ENCODE measurements at regions not wholly inside any gene's neighbourhood (a gene's known extent, or its start where the extent isn't known, plus 50 kb on each side); places are given as distances from the start of the nearest gene placed in this dataset.

DNA sequence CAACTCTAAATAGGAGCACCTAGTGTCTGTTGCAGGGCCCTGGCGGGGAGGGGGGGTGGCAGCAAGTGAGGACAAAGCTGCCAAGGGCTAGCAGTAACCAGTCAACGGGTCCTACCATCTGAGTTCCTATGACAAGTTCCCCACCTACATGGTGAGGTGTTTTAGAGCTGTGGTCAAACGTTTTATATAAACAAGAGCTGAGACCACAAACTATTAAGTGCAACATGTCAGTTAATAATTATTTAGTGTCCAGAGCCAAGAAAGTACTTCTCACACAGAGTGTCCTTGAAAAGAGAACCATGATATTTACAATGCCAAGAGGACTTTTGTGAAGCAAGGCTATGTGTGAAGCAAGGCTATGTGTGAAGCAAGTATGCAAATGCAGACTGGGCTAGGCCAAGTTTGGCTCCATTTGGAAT is 434.7 kb downstream of the TNS3 start:
- no peak for DNase-seq (ENCODE audit: low spot score)

GRCh38 chr7:47145982-47146381 is 435.9 kb downstream of the TNS3 start:
- DNase-seq (ENCODE audit: low spot score), result no peak

GRCh38 chr7:47145186-47145725 is 436.7 kb downstream of the TNS3 start:
- no peak for DNase-seq (ENCODE audit: low spot score)

- DNase-seq (ENCODE audit: low spot score), result no peak
Measured at GRCh38 chr7:47143339-47143738, 438.6 kb downstream of the TNS3 start.

- no peak for DNase-seq (ENCODE audit: low spot score)
Measured at GRCh38 chr7:47142867-47143175, 439.1 kb downstream of the TNS3 start.

- no peak for DNase-seq (ENCODE audit: low spot score)
Measured at GRCh38 chr7:47142169-47142866, 439.6 kb downstream of the TNS3 start.

DNA sequence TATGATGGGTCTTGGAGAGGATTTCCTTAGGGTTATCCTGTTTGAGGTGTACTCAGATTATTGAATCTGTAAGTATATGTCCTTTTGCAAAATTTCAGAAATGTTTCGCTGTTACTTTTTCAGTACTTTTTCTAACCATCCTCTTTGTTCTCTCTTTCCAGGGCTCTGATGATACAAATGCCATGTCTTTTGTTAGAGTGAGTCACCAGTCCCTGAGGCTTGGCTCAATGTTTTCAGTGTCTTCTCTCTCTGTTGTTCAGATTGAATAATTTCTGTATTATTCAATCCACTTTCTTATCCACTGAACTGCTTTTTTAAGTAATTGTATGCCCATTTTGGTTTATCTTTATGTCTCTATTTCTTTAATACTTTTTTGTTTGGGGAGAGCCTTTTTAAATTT is 449.4 kb downstream of the TNS3 start:
- no peak for DNase-seq (ENCODE audit: low spot score)

DNA sequence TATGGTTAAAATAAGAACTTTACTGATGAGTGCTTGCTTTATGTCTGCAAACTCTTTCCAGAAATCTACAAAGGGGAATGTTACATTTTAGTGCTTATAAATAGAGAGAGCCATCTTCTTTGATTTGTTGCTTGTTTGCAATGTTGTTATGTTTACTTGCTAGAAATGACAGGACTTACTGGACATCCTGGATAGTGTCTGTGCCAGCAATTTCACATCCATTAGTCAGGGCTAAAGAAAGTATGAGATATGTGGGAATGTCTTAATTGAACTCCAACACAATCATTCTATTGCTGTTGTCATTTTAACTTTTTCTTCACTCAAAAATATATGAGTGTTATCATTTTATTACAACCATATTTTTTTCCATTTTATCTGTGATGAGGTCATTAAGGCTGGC is 453.2 kb downstream of the TNS3 start:
- DNase-seq (ENCODE audit: low spot score), result no peak

DNA sequence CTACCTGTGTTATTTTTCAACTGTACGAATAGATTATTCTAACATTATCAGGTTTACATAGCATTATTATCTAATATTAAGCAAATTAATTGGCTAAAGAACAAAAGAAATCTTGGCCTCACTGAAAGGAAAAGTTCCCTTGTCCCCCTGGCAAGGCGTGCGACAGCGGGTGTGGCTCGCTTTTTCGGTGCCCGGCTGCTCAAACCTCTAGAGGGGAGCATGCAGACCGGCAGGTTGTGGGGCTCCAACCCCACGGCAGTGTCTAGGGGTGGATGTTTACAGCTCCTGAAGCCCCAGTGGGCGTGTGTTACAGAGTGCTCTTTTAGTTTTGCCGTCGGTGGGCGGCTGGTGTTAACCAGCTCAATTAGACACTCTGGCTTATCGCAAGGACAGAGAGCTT is 456.4 kb downstream of the TNS3 start:
- no peak for DNase-seq (ENCODE audit: low spot score)

- DNase-seq (ENCODE audit: low spot score), result no peak
Measured at GRCh38 chr7:47119261-47119865, 462.5 kb downstream of the TNS3 start.

DNA sequence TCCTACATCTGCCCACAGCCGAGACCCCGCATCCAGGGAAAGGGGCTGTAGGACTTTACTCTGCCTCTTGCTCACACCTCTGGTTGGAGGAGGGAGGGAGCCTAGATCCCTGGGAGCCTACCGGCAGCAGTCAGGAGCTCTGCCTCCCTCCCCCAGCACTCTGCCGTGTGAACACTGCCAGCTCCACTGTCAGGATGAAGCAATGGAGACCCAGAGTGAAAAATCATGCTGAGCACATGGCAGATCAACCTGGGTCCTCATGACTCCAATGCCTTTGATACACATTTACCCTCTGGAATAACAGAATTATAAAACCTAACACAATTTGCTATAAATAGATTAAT is 477.7 kb downstream of the TNS3 start:
- no peak for DNase-seq (ENCODE audit: low spot score)

GRCh38 chr7:47103498-47104205 is 478.3 kb downstream of the TNS3 start:
- DNase-seq (ENCODE audit: low spot score), result no peak

DNA sequence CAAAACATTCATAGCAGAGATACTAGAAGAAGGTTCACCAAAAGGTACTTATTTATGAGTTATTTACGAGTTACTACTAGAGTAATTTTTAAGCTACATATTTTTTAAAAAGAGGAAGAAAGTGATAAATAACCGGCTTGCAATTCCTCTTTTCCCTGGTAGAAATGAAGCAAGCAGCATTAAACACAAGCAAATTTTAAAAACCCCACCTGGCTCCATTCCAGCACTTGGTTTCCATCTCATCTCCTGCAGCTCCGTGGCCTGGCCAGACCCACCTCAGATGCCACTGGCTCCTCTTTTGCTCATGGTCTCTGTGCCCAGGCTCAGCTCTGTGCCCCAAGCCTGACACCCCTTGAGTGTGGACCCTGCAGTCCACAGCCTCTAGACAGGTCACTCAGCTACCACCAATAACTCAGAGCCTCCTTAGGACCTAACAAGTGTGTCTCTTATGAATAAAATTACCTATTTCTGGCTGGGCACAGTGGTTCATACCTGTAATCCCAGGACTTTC is 479.5 kb downstream of the TNS3 start:
- DNase-seq (ENCODE audit: low spot score), result no peak

- DNase-seq (ENCODE audit: low spot score), result peak; percentile 27
Measured at GRCh38 chr7:47100817-47101435, 481.0 kb downstream of the TNS3 start.

DNA sequence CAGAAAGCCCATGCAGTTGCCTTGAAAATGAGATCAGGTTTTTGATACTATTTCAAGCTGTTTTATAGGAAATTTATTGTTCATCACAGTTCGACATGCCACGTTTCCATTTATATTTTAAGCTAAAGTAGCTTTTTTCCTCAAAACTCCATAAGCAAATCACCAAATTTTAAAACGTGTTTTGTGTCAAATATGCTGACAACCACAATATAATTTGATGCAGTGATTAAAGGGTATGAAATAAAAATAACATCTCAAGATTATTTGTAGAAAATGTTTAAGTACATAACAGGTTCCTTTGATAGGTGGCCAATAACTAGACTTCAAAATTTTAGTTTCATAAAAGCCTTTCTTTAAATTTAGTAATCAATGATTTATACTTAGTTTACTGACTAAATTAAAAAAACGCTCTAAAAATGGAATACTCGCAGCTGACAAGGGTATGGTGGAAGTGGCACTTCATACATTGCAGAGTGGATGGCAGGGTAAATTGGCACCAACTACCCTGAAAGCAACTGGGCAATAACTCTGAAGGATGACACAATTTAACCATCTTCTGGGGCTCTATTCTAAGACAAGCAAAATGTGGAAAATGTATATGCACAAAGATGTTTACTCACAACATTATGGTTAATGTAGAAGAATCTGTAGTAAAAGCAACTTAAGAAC is 481.6 kb downstream of the TNS3 start:
- DNase-seq (ENCODE audit: low spot score), result no peak

DNA sequence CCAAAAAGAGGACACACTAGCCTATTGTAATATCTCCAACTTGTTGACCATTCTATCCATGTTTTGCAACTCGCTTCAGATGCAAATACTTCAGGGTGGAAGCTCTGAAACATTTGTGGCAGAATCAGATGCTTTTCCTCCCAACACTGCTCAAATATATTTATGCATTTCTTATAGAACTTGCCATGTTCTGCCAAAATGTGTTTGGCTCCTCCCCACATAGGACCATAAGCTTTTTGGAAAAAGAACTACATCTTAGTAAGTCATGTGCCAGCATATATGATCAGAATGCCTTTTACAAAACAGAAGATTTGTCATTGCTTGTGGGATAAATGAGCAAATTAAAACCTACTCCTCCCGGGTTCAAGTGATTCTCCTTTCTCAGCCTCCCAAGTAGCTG is 484.5 kb downstream of the TNS3 start:
- DNase-seq (ENCODE audit: low spot score), result no peak

GRCh38 chr7:47095946-47096345 is 486.0 kb downstream of the TNS3 start:
- DNase-seq (ENCODE audit: low spot score), result no peak

DNA sequence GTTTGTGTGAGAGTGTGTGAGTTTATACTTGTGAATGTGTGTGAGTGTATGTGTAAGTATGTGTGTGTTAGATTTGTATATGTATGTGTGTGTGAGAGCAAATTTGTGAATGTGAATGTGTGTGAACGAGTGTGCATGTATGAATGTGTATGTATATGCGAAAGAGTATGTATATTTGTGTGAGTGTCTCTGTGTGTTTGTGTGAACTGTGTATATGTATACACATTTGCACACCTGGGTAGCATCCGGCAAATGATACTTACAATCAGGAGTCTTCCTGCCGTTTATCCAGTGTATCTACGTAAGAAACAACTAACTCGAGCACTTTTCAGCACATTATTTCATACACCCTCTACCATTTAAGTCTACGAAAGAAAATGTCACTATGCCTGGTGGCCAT is 487.4 kb downstream of the TNS3 start:
- no peak for DNase-seq (ENCODE audit: low spot score)

GRCh38 chr7:47093320-47094234 is 488.3 kb downstream of the TNS3 start:
- no peak for DNase-seq (ENCODE audit: low spot score)

DNA sequence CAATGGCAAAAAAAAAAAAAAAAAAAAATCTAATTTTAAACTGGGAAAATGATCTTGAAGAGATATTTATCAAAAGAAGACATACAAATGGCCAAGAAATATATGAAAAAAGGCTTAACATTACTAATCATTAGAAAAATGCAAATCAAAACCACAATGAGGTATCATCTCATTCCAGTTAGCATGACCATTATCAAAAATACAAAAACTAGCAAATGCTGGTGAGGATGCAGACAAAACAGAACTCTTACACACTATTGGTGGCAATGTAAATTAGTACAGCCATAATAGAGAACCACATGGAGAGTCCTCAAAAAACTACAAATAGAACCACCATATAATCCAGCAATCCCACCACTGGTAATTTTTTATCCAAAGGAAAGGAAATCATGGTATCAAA is 489.6 kb downstream of the TNS3 start:
- DNase-seq (ENCODE audit: low spot score), result no peak

GRCh38 chr7:47091141-47091540 is 490.8 kb downstream of the TNS3 start:
- no peak for DNase-seq (ENCODE audit: low spot score)

Data from germinal center (tissue), 1 donor.